Thoracic aorta (tissue), 2 donors: ENCODE measurements at regions not wholly inside any gene's neighbourhood (a gene's known extent, or its start where the extent isn't known, plus 50 kb on each side); places are given as distances from the start of the nearest gene placed in this dataset.
"Not testable (repeated sequence)": the region's sequence is repeated elsewhere in the genome, so short reads cannot be mapped to it uniquely, and the experiment has no call there.

ENCODE experiments used
- ATAC-seq: fragments of 150-250 bp; one replicate; pipeline ENCODE4 v1.8.0; 2017; ENCODE audit warnings: low read depth; ENCODE audit not compliant: insufficient number of reproducible peaks, low FRiP score
- DNase-seq: peaks from one replicate; pipeline ENCODE4 v3.0.0-alpha.2; 2020; ENCODE audit warnings: low spot score
- H3K27ac ChIP-seq, 2 donors: fragments of 200-600 bp; sonication (generic); 1 replicate in 1 of 2; 2 replicates in 1 of 2; pipeline ENCODE4 v1.5.1; 2016; ENCODE audit warnings: mild to moderate bottlenecking in 2 of 2, moderate library complexity in 2 of 2
- H3K27me3 ChIP-seq: fragments of 200-600 bp; sonication (generic); replicated peaks from 2 replicates; pipeline ENCODE4 v1.6.0; 2016; ENCODE audit warnings: mild to moderate bottlenecking; ENCODE audit not compliant: insufficient read depth
- H3K36me3 ChIP-seq: fragments of 200-600 bp; sonication (generic); one replicate; pipeline ENCODE4 v1.5.1; 2016
- H3K4me1 ChIP-seq, 2 donors: fragments of 200-600 bp; sonication (generic); 1 replicate in 1 of 2; 2 replicates in 1 of 2; pipeline versions ENCODE4 v1.5.1 to v1.6.0; 2016; ENCODE audit warnings: low read depth in 2 of 2, mild to moderate bottlenecking in 1 of 2; ENCODE audit not compliant: control insufficient read depth in 1 of 2
- H3K4me3 ChIP-seq: fragments of 200-600 bp; sonication (generic); 2 replicates; pipeline ENCODE4 v1.5.1; 2016; ENCODE audit warnings: mild to moderate bottlenecking
- H3K9me3 ChIP-seq: fragments of 200-600 bp; sonication (generic); 2 replicates; pipeline ENCODE4 v1.5.1; 2016
- CTCF ChIP-seq: fragments of 200-600 bp; sonication (generic); IDR thresholded peaks from one replicate; pipeline ENCODE4 v1.5.1; 2019; ENCODE audit warnings: antibody characterized with exemption

DNA sequence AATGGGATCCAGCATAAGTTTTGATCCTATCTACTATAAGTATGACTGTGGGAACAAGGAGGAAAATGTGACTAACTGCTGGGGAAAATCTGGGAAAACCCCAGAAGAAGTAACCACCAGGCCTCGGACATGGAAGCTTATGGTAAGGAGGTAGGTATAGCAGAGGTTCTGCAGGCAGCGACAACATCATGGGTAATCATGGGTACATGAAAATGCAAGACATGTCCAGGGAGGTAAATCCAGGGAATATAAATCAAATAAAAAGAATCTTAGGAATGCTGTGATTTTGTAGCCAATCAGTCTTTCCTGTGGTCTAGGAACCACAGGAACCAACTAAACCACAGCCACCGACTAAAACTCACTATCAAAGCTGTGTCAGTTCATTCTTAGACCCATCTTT, 168.3 kb upstream of the NPY start:
- H3K27ac ChIP-seq = no peak overlapping the region
- no peak for TF ChIP-seq CTCF
- no peaks in the 10 kb centered on the region for H3K4me1 ChIP-seq
- DNase-seq (no peak), ATAC-seq (no peak)
- H3K36me3 ChIP-seq = no peaks in the 10 kb centered on the region
- no peaks in the 10 kb centered on the region for H3K9me3 ChIP-seq
- H3K4me3 ChIP-seq = no peak overlapping the region
- no peaks in the 10 kb centered on the region for H3K27me3 ChIP-seq

DNA sequence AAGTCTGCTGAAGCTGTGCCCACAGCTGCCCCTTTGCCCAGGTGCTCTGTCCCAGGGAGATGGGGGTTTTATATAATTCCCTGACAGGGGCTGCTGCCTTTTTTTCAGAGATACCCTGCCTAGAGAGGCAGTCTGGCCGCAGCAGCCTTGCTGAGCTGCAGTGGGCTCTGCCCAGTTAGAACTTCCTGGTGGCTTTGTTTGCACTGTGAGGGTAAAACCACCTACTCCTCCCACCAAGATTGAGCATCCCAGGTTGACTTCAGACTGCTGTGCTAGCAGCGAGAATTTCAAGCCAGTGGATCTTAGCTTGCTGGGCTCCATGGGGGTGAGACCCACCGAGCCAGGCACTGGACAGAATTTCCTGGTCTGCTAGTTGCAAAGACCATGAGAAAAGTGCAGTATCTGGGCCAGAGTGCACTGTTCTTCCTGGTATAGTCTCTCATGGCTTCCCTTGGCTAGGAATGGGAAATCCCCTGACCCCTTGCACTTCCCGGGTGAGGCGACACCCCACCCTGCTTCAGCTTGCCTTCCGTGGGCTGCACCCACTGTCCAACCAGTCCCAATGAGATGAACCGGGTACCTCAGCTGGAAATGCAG, 166.0 kb upstream of the NPY start:
- H3K9me3 ChIP-seq, H3K27me3 ChIP-seq, DNase-seq, H3K27ac ChIP-seq, H3K4me3 ChIP-seq, H3K4me1 ChIP-seq, H3K36me3 ChIP-seq, ATAC-seq: not testable (repeated sequence)

GRCh38 chr7:24119852-24120251, 164.1 kb upstream of the NPY start:
- H3K9me3 ChIP-seq = no peaks in the 10 kb centered on the region

DNA sequence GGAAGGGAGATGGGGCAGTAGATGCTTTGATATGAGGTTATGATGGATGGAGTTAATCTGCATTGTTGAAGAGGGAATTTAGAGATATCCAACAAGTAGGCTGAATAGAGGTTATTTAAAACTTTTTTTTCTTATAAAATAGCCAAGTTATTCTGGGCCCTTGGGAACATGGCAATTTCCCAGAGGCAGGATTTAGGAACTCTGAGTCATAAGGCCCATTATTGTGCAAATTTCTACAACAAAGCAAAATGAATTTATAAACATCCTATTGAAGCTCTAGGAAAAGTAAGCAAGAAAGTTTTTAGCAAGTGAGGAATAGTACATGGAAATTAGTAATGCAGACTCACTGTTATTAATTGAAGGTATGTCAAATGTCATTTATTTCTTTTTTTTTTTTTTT, 160.9 kb upstream of the NPY start:
- Histone ChIP-seq H3K36me3 (no peaks in the 10 kb centered on the region), H3K27ac (no peak overlapping the region), H3K27me3 (no peaks in the 10 kb centered on the region), H3K9me3 (no peaks in the 10 kb centered on the region), H3K4me1 (no peaks in the 10 kb centered on the region), H3K4me3 (no peak overlapping the region)
- no peak for TF ChIP-seq CTCF
- ATAC-seq = no peak
- DNase-seq = no peak

More at GRCh38 chr7:24119852-24120251, 164.1 kb upstream of the NPY start:
- no peaks in the 10 kb centered on the region for H3K27me3 ChIP-seq
- H3K36me3 ChIP-seq = no peaks in the 10 kb centered on the region
- H3K4me3 ChIP-seq = no peak overlapping the region
- no peaks in the 10 kb centered on the region for H3K4me1 ChIP-seq
- H3K27ac ChIP-seq = no peak overlapping the region
- TF ChIP-seq CTCF = no peak
- DNase-seq = no peak
- no peak for ATAC-seq

DNA sequence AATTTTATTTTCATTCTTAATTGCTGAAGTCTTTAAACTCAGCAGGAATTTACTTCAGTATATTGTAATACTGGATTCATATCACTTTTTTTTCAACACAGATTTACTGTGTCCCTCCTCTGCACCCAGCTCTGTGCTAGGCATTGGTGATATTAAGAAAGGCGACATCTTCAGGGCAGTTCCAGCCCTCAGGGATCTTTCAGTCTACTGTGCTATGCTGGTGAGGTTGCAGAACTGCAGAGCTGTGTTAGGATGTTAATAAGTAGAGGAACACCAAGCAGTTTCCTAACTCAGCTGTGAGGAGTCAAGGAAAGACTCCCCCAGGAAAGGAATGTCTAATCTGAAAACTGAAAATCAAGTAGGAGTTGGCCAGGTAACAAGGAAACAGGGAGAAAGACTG, 158.2 kb upstream of the NPY start:
- Histone ChIP-seq H3K36me3 (no peaks in the 10 kb centered on the region), H3K9me3 (no peaks in the 10 kb centered on the region), H3K4me3 (no peak overlapping the region), H3K27ac (no peak overlapping the region), H3K27me3 (no peaks in the 10 kb centered on the region), H3K4me1 (no peaks in the 10 kb centered on the region)
- ATAC-seq (no peak), DNase-seq (no peak)
- TF ChIP-seq CTCF = no peak

GRCh38 chr7:24127930-24128329, 156.1 kb upstream of the NPY start:
- ATAC-seq = no peak
- Histone ChIP-seq H3K36me3 (no peaks in the 10 kb centered on the region), H3K27ac (no peak overlapping the region), H3K4me3 (no peak overlapping the region), H3K27me3 (no peaks in the 10 kb centered on the region), H3K9me3 (no peaks in the 10 kb centered on the region), H3K4me1 (no peaks in the 10 kb centered on the region)
- no peak for DNase-seq
- no peak for TF ChIP-seq CTCF
